HepG2 (cell line): ENCODE measurements at regions not wholly inside any gene's neighbourhood (a gene's known extent, or its start where the extent isn't known, plus 50 kb on each side); places are given as distances from the start of the nearest gene placed in this dataset.
"Not testable (repeated sequence)": the region's sequence is repeated elsewhere in the genome, so short reads cannot be mapped to it uniquely, and the experiment has no call there.

Experiments
- ATAC-seq: fragments of 200-7000 bp; cut with Tn5 transposase; 3 replicates; pipeline ENCODE4 v1.9.1; 2020; ENCODE audit warnings: mild to moderate bottlenecking, moderate library complexity
- BruUV-seq: library from RNA; stranded (reverse); fragments of 400-500 nt; replicated peaks from 2 replicates; lab custom pipeline; 2021; lab: Mats Ljungman, UMichigan
- CTCF ChIA-PET: fragments of 300-600 bp; formaldehyde crosslinking; extraction: SDS; loops from one replicate; lab custom pipeline; 2021; ENCODE audit warnings: low total read pairs, inconsistent platforms, low intra/inter-chr PET ratio; lab: Yijun Ruan, JAX
- POLR2A ChIA-PET: fragments of 350-600 bp; sonication (Branson Sonifier 250); formaldehyde crosslinking; loops from one replicate; lab custom pipeline; 2020; ENCODE audit warnings: antibody characterized with exemption, inconsistent platforms; lab: Yijun Ruan, JAX
- DNase-seq: peaks from one replicate; pipeline ENCODE4 v3.0.0-alpha.2; 2015; ENCODE audit warnings: low spot score
- FAIRE-seq: peaks from 3 replicates; lab custom pipeline; 2011; peaks lifted over from hg19 to GRCh38; lab: Jason Lieb, UNC
- H2AFZ ChIP-seq: one replicate; pipeline ENCODE4 v1.6.1; 2011; ENCODE audit warnings: low read length, inconsistent platforms
- H3K27ac ChIP-seq: fragments of 300-600 bp; 3 replicates; pipeline ENCODE4 v1.8.0; 2011; ENCODE audit warnings: mixed run types, mild to moderate bottlenecking, mixed read lengths, low read length, inconsistent platforms; ENCODE audit not compliant: insufficient read depth; ENCODE audit errors: extremely low read length
- H3K27me3 ChIP-seq, 2 experiments: fragments of 200-600 bp in 1 of 2; 2 replicates in 1 of 2; 3 replicates in 1 of 2; pipeline versions ENCODE4 v1.6.0 to v1.8.0; 2011; ENCODE audit warnings: low read length in 2 of 2, mild to moderate bottlenecking in 2 of 2, moderate library complexity in 2 of 2, inconsistent platforms in 1 of 2; ENCODE audit not compliant: insufficient read depth in 2 of 2, control insufficient read depth in 1 of 2
- H3K36me3 ChIP-seq, 2 experiments: fragments of 200-600 bp in 1 of 2; replicated peaks in 1 of 2; 2 replicates in 1 of 2; 3 replicates in 1 of 2; pipeline versions ENCODE4 v1.5.1 to v1.8.0; 2011; ENCODE audit warnings: low read length in 2 of 2, inconsistent platforms in 1 of 2; ENCODE audit not compliant: insufficient read depth in 2 of 2, control insufficient read depth in 1 of 2
- H3K4me1 ChIP-seq: 2 replicates; pipeline ENCODE4 v1.5.1; 2012; ENCODE audit warnings: low read length, inconsistent platforms; ENCODE audit not compliant: insufficient read depth
- H3K4me2 ChIP-seq: 2 replicates; pipeline ENCODE4 v1.6.0; 2011; ENCODE audit warnings: low read depth, low read length, inconsistent platforms
- H3K4me3 ChIP-seq, 3 experiments: fragments of 200-600 bp in 1 of 3; sonication (generic), shearing (Covaris generic) in 1 of 3; replicated peaks in 1 of 3; 2 replicates each; pipeline ENCODE4 v1.5.1; 2011 to 2016; ENCODE audit warnings: low read length in 3 of 3, inconsistent platforms in 2 of 3, low read depth in 2 of 3, mild to moderate bottlenecking in 2 of 3, control low read depth in 1 of 3, mixed read lengths in 1 of 3; ENCODE audit not compliant: insufficient read depth in 1 of 3
- H3K79me2 ChIP-seq: one replicate; pipeline ENCODE4 v1.6.1; 2011; ENCODE audit warnings: low read length, inconsistent platforms; ENCODE audit not compliant: insufficient read depth
- H3K9ac ChIP-seq: 2 replicates; pipeline ENCODE4 v1.6.0; 2011; ENCODE audit warnings: mild to moderate bottlenecking, low read depth, low read length, inconsistent platforms; ENCODE audit not compliant: insufficient read depth
- H3K9me3 ChIP-seq: 2 replicates; pipeline ENCODE4 v1.5.1; 2012; ENCODE audit warnings: mild to moderate bottlenecking, low read length
- H4K20me1 ChIP-seq: 2 replicates; pipeline ENCODE4 v1.6.0; 2011; ENCODE audit warnings: inconsistent platforms, mild to moderate bottlenecking, low read length, moderate library complexity; ENCODE audit not compliant: insufficient read depth
- DNMT3B ChIP-seq: conservative IDR thresholded peaks from 2 replicates; pipeline ENCODE4 v1.6.1; 2016; ENCODE audit warnings: missing biosample characterization, control low read depth
- ETV6 ChIP-seq: sonication (generic); formaldehyde crosslinking; conservative IDR thresholded peaks from 2 replicates; pipeline ENCODE4 v1.4.0; 2020; ENCODE audit warnings: missing genetic modification reagents
- HES4 ChIP-seq: sonication (generic); formaldehyde crosslinking; IDR thresholded peaks from 2 replicates; pipeline ENCODE4 v1.9.0; 2021; ENCODE audit warnings: mild to moderate bottlenecking, missing genetic modification reagents, borderline replicate concordance
- KMT2B ChIP-seq: IDR thresholded peaks from 2 replicates; pipeline ENCODE4 v1.6.1; 2016; ENCODE audit warnings: missing genetic modification reagents, missing compliant biosample characterization
- PPARG ChIP-seq: conservative IDR thresholded peaks from 2 replicates; pipeline ENCODE4 v1.6.1; 2016; ENCODE audit warnings: missing biosample characterization, missing genetic modification reagents
- ZNF251 ChIP-seq: sonication (generic); formaldehyde crosslinking; IDR thresholded peaks from 2 replicates; pipeline ENCODE4 v1.9.0; 2021; ENCODE audit warnings: mild to moderate bottlenecking, missing genetic modification reagents
- ZNF501 ChIP-seq: sonication (generic); formaldehyde crosslinking; IDR thresholded peaks from 2 replicates; pipeline ENCODE4 v1.5.1; 2020; ENCODE audit warnings: mild to moderate bottlenecking, moderate library complexity, missing genetic modification reagents
- ZNF570 ChIP-seq: sonication (generic); formaldehyde crosslinking; IDR thresholded peaks from 2 replicates; pipeline ENCODE4 v1.4.0; 2020; ENCODE audit warnings: mild to moderate bottlenecking, missing genetic modification reagents, borderline replicate concordance
- WGBS: methylation state at CpG from one replicate; pipeline ENCODE4 v1.1.6; 2017; ENCODE audit warnings: low lambda C conversion rate; 5-methylcytosine and 5-hydroxymethylcytosine counted together
- in situ Hi-C: cut with HindIII; loops from 2 replicates; pipeline ENCODE4 v1.10.0; 2017; ENCODE audit warnings: low pct_unique_long_range_greater_than_20kb; ENCODE audit not compliant: extremely low pct_ligation_motif_present
- intact Hi-C: fragments of 100-400 bp; cut with micrococcal nuclease; formaldehyde crosslinking; loops from one replicate; pipeline ENCODE4 v1.10.0; 2022; ENCODE audit not compliant: unreplicated experiment
- TF ChIP-seq, protein P1 (sequence below): sonication (generic); formaldehyde crosslinking; IDR thresholded peaks from 2 replicates; pipeline ENCODE4 v1.4.0; 2020; ENCODE audit warnings: missing genetic modification reagents, mild to moderate bottlenecking, borderline replicate concordance
- TF ChIP-seq, protein P2 (sequence below): sonication (generic); formaldehyde crosslinking; IDR thresholded peaks from 2 replicates; pipeline ENCODE4 v1.5.1; 2020; ENCODE audit warnings: mild to moderate bottlenecking, missing genetic modification reagents, moderate library complexity
- TF ChIP-seq, protein P3 (sequence below): sonication (generic); formaldehyde crosslinking; IDR thresholded peaks from 2 replicates; pipeline ENCODE4 v1.5.0; 2020; ENCODE audit warnings: mild to moderate bottlenecking, low read depth, missing genetic modification reagents, borderline replicate concordance

DNA sequence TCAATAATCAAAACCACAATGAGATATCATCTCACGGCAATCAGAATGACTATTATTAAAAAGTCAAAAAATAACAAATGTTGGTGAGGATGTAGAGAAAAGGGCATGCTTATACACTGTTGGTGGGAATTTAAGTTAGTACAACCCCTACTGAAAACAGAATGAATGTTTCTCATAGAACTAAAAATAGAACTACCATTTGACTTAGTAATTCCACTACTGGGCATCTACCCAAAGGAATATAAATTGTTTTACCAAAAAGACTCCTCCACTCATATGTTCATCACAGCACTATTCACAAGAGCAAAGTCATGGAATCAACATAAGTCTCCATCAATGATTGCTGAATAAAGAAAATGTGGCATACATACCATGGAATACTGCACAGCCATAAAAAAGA lies 278.1 kb upstream of the ARSJ start:
- Histone ChIP-seq H3K36me3 (no peaks in the 10 kb centered on the region), H3K79me2 (no peaks in the 10 kb centered on the region), H2AFZ (no peak overlapping the region), H4K20me1 (no peaks in the 10 kb centered on the region), H3K27me3 (no peaks in the 10 kb centered on the region; a peak in 1 of 5 replicates), H3K4me2 (no peak overlapping the region), H3K9ac (no peak overlapping the region), H3K4me1 (no peaks in the 10 kb centered on the region), H3K4me3 (no peak overlapping the region), H3K27ac (no peak overlapping the region), H3K9me3 (no peaks in the 10 kb centered on the region)
- DNase-seq (no peak), ATAC-seq (no peak), FAIRE-seq (no peak)
- in situ Hi-C loops, result no loop called here
- ChIA-PET CTCF (no interaction called here), POLR2A (no interaction called here)
- no peak for TF ChIP-seq PPARG
- no peak for TF ChIP-seq ZNF501 (CRISPR knock-in tag)
- TF ChIP-seq, protein P1, sequence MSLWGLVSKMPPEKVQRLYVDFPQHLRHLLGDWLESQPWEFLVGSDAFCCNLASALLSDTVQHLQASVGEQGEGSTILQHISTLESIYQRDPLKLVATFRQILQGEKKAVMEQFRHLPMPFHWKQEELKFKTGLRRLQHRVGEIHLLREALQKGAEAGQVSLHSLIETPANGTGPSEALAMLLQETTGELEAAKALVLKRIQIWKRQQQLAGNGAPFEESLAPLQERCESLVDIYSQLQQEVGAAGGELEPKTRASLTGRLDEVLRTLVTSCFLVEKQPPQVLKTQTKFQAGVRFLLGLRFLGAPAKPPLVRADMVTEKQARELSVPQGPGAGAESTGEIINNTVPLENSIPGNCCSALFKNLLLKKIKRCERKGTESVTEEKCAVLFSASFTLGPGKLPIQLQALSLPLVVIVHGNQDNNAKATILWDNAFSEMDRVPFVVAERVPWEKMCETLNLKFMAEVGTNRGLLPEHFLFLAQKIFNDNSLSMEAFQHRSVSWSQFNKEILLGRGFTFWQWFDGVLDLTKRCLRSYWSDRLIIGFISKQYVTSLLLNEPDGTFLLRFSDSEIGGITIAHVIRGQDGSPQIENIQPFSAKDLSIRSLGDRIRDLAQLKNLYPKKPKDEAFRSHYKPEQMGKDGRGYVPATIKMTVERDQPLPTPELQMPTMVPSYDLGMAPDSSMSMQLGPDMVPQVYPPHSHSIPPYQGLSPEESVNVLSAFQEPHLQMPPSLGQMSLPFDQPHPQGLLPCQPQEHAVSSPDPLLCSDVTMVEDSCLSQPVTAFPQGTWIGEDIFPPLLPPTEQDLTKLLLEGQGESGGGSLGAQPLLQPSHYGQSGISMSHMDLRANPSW (CRISPR knock-in tag), result no peak
- TF ChIP-seq HES4 (CRISPR knock-in tag), result no peak
- TF ChIP-seq, protein P2, sequence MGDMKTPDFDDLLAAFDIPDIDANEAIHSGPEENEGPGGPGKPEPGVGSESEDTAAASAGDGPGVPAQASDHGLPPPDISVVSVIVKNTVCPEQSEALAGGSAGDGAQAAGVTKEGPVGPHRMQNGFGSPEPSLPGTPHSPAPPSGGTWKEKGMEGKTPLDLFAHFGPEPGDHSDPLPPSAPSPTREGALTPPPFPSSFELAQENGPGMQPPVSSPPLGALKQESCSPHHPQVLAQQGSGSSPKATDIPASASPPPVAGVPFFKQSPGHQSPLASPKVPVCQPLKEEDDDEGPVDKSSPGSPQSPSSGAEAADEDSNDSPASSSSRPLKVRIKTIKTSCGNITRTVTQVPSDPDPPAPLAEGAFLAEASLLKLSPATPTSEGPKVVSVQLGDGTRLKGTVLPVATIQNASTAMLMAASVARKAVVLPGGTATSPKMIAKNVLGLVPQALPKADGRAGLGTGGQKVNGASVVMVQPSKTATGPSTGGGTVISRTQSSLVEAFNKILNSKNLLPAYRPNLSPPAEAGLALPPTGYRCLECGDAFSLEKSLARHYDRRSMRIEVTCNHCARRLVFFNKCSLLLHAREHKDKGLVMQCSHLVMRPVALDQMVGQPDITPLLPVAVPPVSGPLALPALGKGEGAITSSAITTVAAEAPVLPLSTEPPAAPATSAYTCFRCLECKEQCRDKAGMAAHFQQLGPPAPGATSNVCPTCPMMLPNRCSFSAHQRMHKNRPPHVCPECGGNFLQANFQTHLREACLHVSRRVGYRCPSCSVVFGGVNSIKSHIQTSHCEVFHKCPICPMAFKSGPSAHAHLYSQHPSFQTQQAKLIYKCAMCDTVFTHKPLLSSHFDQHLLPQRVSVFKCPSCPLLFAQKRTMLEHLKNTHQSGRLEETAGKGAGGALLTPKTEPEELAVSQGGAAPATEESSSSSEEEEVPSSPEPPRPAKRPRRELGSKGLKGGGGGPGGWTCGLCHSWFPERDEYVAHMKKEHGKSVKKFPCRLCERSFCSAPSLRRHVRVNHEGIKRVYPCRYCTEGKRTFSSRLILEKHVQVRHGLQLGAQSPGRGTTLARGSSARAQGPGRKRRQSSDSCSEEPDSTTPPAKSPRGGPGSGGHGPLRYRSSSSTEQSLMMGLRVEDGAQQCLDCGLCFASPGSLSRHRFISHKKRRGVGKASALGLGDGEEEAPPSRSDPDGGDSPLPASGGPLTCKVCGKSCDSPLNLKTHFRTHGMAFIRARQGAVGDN (CRISPR knock-in tag), result no peak
- TF ChIP-seq DNMT3B, result no peak
- TF ChIP-seq, protein P3, sequence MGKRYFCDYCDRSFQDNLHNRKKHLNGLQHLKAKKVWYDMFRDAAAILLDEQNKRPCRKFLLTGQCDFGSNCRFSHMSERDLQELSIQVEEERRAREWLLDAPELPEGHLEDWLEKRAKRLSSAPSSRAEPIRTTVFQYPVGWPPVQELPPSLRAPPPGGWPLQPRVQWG (CRISPR knock-in tag), result no peak
- no peak for TF ChIP-seq KMT2B (CRISPR knock-in tag)
- no peak for TF ChIP-seq ZNF570 (CRISPR knock-in tag)
- TF ChIP-seq ETV6 (CRISPR knock-in tag), result no peak
- no peak for TF ChIP-seq ZNF251
- WGBS, result 0% methylated on average over 1 of the region's 1 CpG
- intact Hi-C loops, result no loop called here
- no TSS peak for BruUV-seq

GRCh38 chr4:114262421-114262820 lies 283.0 kb upstream of the ARSJ start:
- FAIRE-seq, H3K9ac ChIP-seq, H3K9me3 ChIP-seq, H2AFZ ChIP-seq, CTCF ChIA-PET, DNase-seq, H3K27ac ChIP-seq, intact Hi-C loops, H3K4me2 ChIP-seq, POLR2A ChIA-PET, H3K4me1 ChIP-seq, H4K20me1 ChIP-seq, in situ Hi-C loops, H3K79me2 ChIP-seq, BruUV-seq, H3K36me3 ChIP-seq, ATAC-seq, H3K4me3 ChIP-seq, H3K27me3 ChIP-seq: not testable (repeated sequence)
- WGBS, result 8% methylated on average over 1 of the region's 1 CpG
